GM19467 (cell line): ENCODE measurements at regions not wholly inside any gene's neighbourhood (a gene's known extent, or its start where the extent isn't known, plus 50 kb on each side); places are given as distances from the start of the nearest gene placed in this dataset.
"Not testable (repeated sequence)": the region's sequence is repeated elsewhere in the genome, so short reads cannot be mapped to it uniquely, and the experiment has no call there.

Experiments used
- ATAC-seq: cut with Tn5 transposase; IDR thresholded peaks from one replicate; pipeline ENCODE4 v1.9.1; 2021; ENCODE audit warnings: mild to moderate bottlenecking, moderate library complexity; ENCODE audit not compliant: unreplicated experiment

DNA sequence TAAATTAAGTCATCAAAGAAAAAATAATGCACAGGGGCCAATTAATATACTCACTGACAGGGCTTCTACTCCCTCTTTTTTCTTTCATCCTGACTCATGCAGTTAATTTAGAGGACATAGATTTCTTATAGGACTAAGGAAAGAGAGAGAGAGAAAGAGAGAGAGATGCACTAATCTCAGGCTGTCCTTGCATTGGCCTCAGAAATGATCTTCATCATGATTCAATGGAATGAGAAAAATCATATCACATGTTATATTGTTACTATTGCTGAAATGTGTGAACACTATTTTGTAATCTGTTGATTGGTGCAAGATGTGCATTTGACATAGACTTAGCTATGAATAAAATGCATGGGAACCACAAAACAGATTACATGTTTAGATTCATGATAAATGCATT is 608.3 kb upstream of the NUDT12 start:
- no peak for ATAC-seq

DNA sequence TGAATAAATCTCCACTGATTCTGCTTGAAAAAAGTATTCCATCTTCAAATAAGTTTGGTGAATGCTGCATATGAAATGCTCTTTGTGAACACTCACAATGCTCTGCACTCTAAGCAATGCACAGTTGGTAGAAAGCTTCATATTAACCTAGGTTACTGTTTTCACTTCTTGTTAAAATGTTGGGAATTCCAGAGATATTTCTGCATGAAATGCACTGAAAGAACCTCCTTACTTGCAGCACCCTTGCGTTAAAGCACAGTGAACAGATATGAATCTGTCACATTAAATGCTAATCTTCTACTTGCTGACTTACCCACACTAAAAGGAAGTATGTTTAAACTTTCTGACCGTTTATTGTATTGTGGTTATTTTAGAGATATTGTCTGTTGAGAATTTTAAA is 584.1 kb upstream of the NUDT12 start:
- no peak for ATAC-seq

DNA sequence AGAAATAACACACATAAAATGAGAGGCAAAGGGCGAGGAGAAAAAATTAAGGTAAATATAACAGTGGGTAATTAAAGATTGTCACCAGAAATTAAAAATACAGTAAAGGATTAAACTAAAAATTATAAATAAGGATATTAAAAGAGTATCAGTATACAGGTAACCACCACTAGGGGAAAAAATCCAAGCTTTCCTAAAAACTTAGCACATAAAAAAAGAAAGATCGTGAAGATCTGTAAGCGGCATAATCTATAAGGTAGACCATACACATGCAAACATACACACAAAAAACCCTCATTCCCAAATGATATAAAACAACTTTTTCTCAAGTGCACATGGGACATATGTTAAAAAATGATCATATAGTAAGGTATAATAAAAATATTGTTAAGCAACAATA is 577.3 kb upstream of the NUDT12 start:
- no peak for ATAC-seq

DNA sequence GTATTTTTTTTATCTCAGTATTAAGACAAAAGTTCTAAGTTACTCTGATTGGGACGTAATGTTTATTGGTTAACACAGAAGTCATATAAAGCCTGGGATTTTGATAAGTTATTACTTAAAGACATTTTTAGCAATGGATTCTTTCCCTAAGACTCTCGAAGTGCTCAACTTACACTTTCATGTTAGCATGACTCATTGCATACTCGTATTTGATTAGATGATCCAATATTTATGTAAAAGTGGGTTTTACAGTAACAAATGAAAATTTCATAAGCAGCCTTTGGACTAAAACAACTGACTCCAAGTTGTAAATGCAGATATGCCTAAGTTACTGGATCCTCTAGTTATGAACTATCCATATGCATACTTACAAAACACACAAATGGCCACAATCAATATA is 567.7 kb upstream of the NUDT12 start:
- ATAC-seq, result no peak

DNA sequence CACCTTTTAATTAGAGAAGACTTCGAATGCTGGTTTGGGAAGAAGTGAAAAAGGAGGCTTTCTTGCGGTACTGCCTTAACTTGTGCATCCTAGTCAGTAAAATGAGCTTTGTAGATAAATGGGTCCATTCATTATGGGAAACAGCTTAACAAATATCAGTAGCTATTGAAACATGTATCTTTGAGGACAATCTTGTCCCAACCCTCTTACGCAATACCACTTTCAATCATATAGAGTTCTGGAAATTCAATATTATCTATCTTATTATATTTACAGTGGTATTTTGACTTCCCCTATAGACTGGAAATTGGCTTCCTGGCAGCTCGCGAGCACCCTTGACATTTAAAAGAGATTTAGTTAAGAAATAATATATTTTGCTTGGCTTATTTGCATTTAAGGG is 565.8 kb upstream of the NUDT12 start:
- ATAC-seq, result no peak

DNA sequence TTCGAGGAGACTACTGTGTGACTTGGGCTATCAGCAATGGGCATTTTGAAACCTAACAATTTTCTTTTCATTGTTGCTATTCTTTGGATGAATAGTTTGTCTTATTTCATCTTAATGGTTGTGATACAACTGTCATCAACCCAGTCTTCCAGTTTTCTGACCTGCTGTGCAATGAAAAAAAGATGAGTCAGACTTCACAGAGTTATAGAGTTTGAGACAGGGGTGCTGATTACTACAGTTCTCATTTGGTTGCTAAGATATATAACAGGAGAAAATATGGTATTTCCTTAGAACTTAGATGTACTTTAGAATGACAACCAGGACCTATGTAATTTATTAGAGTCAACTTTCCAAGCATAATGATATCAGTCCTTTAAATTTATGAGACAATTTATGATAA is 564.4 kb upstream of the NUDT12 start:
- ATAC-seq, result no peak

DNA sequence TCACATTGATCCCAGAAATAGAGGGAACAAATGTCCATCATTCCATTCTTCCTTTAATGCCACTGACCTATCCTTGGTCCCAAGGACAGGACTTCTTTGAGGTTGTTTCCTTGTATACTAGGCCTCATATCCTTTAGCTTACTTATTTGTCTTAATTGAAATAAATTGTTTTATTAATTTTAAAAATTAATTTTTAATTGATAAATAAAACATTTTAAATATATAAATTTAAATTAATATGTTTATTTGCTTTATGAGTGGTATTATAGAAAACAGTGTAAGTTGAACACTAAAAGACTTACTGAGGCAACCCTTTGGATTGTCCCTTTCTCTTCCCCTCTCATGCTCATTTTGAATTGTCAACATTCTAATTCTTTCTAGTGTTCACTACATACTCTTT is 556.9 kb upstream of the NUDT12 start:
- ATAC-seq, result no peak

DNA sequence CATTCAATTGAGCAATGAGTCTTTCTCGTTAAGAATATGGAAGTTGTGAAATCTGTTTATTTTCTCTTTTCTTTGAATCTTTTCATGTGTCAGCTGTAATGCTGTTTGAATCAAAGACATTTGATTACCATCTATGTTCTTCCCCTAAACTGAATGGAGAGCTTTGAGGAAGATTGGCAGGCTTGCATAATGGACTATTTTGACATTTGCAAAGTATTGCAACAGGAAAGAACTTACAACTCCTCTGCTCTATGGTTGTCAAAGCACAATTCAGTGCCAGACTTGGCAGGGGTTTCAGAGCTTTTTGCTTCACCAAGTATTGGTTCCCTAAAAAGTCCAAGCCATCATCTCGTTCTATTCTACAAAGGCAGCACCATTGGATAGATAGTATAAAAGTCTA is 549.0 kb upstream of the NUDT12 start:
- ATAC-seq, result no peak

DNA sequence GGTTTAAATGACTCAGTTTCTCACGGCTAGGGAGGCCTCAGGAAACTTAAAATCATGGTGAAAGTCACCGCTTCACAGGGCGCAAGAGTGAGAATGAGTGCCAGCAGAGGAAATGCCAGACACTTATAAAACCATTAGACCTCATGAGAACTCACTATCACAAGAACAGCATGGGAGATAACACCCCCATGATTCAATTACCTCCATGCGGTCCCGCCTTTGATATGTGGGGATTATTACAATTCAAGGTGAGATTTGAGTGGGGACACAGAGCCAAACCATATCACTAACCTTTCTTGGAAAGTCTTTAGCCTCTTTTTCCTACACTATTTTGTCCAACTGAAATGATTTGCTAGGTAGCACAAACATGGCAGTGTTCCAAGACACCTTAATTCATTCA is 533.9 kb upstream of the NUDT12 start:
- ATAC-seq, result no peak

DNA sequence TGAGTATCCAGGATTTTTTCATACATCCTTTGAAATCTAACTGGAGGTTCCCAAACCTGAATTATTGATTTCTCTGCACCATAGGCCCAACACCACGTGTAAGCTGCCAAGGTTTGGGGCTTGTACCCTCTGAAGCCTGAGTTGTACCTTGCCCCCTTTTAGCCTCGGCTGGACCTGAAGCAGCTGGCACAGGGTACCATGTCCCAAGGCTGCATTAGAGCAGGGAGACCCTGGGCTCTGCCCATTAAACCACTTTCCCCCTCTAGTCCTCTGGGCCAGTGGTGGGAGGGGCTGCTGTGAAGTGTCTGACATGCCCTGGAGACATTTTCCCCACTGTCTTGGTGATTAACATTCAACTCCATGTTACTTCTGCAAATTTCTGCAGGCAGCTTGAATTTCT is 532.9 kb upstream of the NUDT12 start:
- no peak for ATAC-seq

DNA sequence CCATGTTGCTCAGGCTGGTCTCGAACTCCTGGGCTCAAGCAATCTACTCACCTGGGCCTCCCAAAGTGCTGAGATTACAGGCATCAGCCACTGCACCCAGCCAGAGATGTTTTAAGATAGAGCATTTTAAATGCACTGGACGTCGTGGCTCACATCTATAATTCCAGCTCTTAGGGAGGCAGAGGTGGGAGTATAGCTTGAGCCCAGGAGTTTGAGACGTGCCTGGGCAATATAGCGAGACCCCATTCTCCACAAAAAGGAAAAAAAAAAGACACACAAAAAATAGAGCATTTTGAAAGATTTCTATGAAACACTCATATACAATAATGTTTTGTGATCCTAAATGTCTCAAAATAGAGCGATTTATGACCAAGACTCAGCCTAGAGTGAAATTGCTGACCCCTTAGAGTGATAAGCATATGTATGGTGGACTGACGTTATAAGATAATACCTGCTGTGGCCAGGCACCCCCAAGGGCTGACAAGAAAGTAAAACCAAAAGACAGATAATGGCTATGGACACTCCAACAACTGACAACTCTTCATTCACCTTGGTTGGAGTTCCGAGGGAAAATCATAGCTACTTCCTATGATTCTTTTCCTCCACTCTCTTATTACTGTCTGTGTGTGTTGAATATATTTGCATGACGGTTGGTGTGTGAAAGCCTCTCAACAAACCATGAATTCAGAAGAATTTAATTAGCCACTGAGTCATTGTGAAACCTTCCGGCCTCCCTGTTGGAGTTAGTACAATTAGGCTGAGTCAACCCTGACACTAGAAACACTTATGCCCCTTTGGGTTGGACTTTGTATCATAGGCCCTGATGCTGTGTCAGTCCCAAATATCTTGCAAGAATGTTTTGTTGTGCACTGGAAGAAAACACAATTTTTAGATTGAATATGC is 526.5 kb upstream of the NUDT12 start:
- no peak for ATAC-seq

DNA sequence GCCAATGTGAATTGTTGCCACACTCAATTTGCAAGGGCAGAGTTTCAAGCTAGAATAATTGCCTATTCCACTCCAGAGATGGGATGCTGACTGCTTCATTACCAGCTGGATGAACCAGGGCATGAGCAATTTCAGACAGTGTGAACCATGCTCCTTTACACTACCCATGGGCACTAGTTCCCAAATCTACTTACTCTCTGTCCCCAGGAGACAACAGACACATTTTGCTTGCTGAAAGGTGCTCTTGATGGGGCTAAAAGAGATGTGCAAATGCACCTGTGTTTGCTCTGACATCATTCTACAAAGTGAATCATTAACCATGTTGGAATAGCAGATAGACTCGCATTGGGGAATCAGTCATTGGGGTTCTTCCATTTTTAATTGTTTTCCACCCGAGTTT is 522.3 kb upstream of the NUDT12 start:
- ATAC-seq, result no peak

DNA sequence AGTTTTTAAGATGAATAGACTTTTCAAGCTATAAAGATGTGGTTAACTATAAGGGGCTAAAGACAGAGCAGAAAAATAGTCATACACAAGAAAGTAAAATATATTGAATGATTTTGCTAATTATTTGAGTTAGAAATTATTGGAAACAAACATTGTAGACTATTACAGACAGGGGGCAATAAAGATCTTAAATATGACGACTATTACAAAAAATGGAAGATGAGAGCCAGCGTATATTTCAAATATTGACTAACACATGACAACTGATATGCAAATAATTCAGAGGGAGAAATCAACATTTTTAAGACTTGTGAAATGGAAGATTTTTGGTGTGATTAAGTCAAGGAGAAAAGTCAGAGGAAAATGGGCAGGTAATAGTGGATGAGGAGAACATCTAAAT is 520.2 kb upstream of the NUDT12 start:
- no peak for ATAC-seq

DNA sequence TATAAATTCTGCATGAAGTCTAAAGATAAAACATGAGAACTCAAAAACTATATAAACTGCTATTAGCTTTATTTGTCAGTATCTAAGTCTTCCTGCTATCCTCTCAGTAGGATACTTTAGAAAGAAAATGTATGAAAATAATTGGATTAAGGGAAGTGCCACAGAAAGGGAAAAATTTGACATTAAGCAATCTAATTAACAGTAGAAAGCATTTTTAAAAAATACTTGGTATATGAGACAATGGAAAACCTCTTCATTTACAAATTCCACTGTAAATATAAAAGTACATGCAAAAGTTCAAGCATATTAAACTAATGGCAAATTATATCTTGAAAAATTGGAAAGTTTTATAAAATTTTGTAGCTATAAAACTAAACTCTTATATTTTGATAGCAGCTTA is 518.6 kb upstream of the NUDT12 start:
- ATAC-seq, result no peak

DNA sequence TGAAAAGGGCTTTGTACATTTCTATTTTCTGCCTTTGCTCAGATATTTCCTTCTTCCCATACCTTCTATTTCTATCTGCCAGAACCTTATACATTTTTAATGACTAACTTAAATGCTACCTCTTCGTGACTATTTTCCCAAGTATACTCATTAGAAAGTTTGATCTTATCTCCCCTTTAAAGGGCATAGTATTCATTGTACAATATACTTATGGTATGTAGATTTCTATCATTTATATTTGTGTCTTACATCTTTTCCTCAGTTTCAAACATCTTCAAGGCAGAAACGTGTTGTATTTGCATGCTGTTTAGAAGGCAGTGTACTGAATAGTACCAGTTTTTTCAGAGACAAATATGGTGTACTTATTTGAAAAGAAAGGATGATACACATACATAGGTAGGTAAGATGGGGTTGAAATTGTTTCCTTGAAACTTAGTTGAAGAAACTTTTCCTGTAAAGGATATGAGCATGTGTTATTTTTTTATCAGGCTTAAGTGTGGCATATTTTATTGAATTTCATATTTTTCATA is 518.1 kb upstream of the NUDT12 start:
- ATAC-seq, result no peak

DNA sequence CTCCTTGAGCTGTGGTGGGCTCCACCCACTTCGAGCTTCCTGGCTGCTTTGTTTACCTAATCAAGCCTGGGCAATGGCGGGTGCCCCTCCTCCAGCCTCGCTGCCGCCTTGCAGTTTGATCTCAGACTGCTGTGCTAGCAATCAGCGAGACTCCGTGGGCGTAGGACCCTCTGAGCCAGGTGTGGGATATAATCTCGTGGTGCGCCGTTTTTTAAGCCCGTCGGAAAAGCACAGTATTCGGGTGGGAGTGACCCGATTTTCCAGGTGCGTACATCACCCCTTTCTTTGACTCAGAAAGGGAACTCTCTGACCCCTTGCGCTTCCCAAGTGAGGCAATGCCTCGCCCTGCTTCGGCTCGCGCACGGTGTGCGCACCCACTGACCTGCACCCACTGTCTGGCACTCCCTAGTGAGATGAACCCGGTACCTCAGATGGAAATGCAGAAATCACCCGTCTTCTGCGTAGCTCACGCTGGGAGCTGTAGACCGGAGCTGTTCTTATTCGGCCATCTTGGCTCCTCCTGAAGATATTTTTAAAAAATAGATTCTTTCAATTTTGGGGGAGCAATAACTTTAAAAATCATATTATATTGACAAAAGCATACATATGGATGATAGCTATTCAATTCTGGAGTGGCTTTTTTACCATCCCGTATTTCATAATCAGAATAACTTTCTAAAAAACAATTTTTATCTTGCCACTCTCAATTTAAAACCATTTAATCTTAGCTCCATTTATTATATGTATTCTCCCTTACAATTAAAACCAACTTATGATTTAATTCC is 517.5 kb upstream of the NUDT12 start:
- ATAC-seq, result not testable (repeated sequence)

DNA sequence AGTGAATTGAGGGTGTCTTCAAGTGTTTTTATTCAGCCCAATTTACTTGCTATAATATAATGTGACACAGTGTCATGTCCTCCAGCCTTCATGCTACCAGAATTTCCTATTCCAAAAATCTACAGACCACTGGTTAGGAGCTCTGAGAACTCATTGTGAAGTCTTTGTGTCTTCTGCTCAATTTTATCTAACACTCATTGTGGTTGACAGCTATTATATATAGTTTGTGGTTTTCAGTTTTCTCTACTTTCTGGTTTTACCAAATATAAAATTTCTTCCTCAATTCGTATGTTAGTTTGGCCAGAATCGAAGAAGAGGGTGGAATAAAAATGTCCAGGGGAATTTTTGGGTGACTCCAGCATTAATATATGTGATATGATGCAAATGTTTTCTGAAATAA is 509.3 kb upstream of the NUDT12 start:
- ATAC-seq, result no peak

DNA sequence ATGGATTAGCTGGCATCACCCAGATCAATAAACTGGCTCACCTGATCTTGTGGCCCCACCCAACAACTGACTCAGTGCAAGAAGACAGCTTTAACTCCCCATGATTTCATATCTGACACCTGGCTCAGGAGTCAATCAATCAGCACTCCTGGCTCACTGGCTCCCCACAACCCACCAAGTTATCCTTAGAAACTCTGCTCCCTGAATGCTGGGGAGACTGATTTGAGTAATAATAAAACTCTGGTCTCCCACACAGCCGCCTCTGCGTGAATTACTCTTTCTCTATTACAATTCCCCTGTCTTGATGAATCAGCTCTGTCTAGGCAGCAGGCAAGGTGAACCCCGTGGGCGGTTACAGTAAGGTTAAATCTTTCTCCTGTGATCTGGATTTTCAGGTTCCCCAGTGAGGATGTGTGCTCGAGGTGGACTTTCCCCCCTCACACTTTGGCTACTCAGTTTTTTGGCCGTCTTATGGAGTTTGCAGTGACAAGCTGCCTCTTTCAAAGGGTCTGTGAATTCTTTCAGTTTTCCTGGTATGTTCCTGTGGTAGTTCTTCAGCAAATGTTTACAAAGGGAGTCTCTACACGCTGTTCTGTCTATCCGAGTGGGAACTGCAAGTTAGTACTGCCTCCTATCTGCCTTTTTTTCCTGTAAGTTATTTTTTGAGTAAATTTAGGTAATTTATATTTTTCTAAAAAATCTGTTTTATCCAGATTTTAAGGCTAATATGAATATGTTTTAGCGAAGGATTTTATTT is 500.2 kb upstream of the NUDT12 start:
- ATAC-seq, result no peak

DNA sequence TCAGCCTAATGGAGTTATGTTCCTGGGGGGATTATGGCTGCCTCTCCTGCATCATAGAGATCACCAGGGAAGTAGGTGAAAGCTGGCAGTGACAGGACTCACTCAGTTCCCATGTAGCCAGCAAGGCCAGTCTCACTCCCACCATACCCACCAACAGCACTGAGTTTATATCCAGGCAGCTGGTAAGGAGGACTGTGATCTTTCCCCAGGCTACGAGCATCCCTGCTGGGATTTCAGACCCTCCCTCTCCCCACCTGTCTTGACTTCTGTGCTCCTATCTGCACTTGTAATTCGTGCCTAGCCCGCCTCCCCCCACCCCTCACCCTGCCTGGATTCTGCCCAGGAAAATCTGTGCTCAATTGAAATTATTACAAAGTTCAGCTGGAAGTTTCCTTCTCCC is 499.1 kb upstream of the NUDT12 start:
- no peak for ATAC-seq

DNA sequence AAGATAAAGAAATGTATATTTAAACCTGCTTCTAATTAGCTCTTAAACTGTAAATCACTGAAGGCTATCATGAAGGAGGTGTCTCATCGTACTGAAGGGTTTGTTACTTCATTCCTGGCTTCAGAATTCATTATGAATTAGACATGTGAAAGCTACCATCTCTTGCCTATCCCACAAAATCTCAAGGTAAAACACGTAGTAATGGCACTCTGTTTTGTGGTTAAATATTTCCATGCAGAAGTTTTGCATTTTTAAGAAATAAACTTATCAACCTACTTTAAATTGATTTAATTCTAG is 490.7 kb upstream of the NUDT12 start:
- no peak for ATAC-seq

DNA sequence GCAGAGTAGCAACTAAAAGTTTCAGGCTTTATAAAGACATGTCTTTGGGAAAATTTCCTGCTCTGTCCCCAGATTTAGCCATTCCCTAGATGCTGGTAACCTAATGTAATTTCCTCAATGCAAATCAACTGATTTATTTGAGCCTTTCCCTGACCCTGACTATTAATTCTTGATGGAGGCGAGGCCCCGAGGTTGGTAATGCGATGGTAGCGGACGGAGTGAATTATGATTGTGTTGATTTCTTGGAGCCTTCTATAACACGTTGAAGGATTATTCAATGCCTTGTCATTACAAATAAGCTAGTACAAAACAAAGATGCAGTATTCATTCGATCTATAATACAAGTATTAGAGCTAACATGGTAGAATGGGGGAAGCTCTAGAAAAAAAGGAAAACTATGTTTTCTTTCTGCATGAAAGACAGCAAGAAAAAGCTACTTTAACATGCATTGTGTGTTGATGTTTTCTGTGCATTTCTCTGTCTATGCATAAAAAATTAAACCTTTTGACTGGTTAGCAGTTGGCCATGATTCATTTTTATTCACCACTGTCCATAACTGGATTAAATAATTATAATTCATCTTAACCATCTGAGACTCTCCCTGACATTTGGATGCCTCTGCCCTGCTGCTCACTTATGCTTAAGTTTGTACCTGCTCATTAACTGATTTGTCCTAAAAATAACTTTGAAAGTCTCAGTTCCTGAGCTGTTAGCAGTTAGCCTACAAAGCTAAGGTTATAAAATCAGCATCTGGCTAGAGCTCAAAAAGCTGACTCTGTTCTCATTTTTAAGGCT is 490.2 kb upstream of the NUDT12 start:
- no peak for ATAC-seq
